GM12878 (cell line): ENCODE measurements at regions not wholly inside any gene's neighbourhood (a gene's known extent, or its start where the extent isn't known, plus 50 kb on each side); places are given as distances from the start of the nearest gene placed in this dataset.

ENCODE experiments used
- MXI1 ChIP-seq: fragments of 150-350 bp; IDR thresholded peaks from 2 replicates; pipeline ENCODE4 v1.6.1; 2011; ENCODE audit warnings: low read depth, mild to moderate bottlenecking, inconsistent platforms, low read length, improper control_type of control experiment
- NR2F1 ChIP-seq: fragments of 450-650 bp; conservative IDR thresholded peaks from 2 replicates; pipeline ENCODE4 v1.6.1; 2017; ENCODE audit warnings: mild to moderate bottlenecking
- SMAD5 ChIP-seq: IDR thresholded peaks from 2 replicates; pipeline ENCODE4 v1.6.1; 2016; ENCODE audit warnings: antibody characterized with exemption, low read depth
- TF ChIP-seq, protein P1 (sequence below): fragments of 150-350 bp; IDR thresholded peaks from 2 replicates; pipeline ENCODE4 v1.6.1; 2016; ENCODE audit warnings: low read depth, low read length
- TF ChIP-seq, protein P2 (sequence below): IDR thresholded peaks from 2 replicates; pipeline ENCODE4 v1.6.1; 2012; ENCODE audit warnings: improper control_type of control experiment, low read depth, low read length; ENCODE audit not compliant: insufficient replicate concordance

DNA sequence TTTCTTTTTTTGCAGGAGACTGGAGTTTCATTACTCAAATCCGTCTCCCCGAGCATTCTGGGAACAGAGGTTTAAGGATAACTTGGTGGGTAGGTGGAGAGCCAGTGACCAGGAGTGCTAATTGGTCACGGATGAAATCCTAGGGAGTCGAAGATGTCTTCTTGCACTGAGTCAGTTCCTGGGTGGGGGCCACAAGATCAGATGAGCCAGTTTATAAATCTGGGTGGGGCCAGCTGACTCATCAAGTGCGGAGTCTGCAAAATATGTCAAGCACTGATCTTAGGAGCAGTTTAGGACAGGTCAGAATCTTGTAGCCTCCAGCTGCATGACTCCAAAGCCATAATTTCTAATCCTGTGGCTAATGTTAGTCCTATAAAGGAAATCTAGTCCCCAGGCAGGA is 741.3 kb downstream of the PCDH7 start (continued):
- TF ChIP-seq NR2F1 (no peak), MXI1 (no peak), SMAD5 (no peak)
- TF ChIP-seq, protein P1, sequence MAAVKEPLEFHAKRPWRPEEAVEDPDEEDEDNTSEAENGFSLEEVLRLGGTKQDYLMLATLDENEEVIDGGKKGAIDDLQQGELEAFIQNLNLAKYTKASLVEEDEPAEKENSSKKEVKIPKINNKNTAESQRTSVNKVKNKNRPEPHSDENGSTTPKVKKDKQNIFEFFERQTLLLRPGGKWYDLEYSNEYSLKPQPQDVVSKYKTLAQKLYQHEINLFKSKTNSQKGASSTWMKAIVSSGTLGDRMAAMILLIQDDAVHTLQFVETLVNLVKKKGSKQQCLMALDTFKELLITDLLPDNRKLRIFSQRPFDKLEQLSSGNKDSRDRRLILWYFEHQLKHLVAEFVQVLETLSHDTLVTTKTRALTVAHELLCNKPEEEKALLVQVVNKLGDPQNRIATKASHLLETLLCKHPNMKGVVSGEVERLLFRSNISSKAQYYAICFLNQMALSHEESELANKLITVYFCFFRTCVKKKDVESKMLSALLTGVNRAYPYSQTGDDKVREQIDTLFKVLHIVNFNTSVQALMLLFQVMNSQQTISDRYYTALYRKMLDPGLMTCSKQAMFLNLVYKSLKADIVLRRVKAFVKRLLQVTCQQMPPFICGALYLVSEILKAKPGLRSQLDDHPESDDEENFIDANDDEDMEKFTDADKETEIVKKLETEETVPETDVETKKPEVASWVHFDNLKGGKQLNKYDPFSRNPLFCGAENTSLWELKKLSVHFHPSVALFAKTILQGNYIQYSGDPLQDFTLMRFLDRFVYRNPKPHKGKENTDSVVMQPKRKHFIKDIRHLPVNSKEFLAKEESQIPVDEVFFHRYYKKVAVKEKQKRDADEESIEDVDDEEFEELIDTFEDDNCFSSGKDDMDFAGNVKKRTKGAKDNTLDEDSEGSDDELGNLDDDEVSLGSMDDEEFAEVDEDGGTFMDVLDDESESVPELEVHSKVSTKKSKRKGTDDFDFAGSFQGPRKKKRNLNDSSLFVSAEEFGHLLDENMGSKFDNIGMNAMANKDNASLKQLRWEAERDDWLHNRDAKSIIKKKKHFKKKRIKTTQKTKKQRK = no peak
- TF ChIP-seq, protein P2, sequence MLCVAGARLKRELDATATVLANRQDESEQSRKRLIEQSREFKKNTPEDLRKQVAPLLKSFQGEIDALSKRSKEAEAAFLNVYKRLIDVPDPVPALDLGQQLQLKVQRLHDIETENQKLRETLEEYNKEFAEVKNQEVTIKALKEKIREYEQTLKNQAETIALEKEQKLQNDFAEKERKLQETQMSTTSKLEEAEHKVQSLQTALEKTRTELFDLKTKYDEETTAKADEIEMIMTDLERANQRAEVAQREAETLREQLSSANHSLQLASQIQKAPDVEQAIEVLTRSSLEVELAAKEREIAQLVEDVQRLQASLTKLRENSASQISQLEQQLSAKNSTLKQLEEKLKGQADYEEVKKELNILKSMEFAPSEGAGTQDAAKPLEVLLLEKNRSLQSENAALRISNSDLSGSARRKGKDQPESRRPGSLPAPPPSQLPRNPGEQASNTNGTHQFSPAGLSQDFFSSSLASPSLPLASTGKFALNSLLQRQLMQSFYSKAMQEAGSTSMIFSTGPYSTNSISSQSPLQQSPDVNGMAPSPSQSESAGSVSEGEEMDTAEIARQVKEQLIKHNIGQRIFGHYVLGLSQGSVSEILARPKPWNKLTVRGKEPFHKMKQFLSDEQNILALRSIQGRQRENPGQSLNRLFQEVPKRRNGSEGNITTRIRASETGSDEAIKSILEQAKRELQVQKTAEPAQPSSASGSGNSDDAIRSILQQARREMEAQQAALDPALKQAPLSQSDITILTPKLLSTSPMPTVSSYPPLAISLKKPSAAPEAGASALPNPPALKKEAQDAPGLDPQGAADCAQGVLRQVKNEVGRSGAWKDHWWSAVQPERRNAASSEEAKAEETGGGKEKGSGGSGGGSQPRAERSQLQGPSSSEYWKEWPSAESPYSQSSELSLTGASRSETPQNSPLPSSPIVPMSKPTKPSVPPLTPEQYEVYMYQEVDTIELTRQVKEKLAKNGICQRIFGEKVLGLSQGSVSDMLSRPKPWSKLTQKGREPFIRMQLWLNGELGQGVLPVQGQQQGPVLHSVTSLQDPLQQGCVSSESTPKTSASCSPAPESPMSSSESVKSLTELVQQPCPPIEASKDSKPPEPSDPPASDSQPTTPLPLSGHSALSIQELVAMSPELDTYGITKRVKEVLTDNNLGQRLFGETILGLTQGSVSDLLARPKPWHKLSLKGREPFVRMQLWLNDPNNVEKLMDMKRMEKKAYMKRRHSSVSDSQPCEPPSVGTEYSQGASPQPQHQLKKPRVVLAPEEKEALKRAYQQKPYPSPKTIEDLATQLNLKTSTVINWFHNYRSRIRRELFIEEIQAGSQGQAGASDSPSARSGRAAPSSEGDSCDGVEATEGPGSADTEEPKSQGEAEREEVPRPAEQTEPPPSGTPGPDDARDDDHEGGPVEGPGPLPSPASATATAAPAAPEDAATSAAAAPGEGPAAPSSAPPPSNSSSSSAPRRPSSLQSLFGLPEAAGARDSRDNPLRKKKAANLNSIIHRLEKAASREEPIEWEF = no peak
